GM23338 (cell line): ENCODE measurements at regions not wholly inside any gene's neighbourhood (a gene's known extent, or its start where the extent isn't known, plus 50 kb on each side); places are given as distances from the start of the nearest gene placed in this dataset.

Experiments used
- ATAC-seq: fragments of 200-7000 bp; cut with Tn5 transposase; 3 replicates; pipeline ENCODE4 v1.9.1; 2020
- DNase-seq: peaks from one replicate; pipeline ENCODE4 v3.0.0-alpha.2; 2015; ENCODE audit warnings: low spot score
- H2AFZ ChIP-seq: fragments of 200-600 bp; sonication (generic); 2 replicates; pipeline ENCODE4 v1.8.0; 2016; ENCODE audit warnings: antibody characterized with exemption, mild to moderate bottlenecking, moderate library complexity
- H3F3A ChIP-seq: fragments of 200-600 bp; sonication (generic); replicated peaks from 2 replicates; pipeline ENCODE4 v1.8.0; 2017; ENCODE audit warnings: antibody characterized with exemption, mixed run types, low read depth
- H3K27ac ChIP-seq: fragments of 200-600 bp; sonication (generic); 2 replicates; pipeline ENCODE4 v1.6.1; 2016; ENCODE audit warnings: low read depth
- H3K27me3 ChIP-seq: fragments of 200-600 bp; sonication (generic); 2 replicates; pipeline ENCODE4 v1.8.0; 2016; ENCODE audit warnings: mild to moderate bottlenecking, mixed run types, moderate library complexity; ENCODE audit not compliant: insufficient read depth
- H3K36me3 ChIP-seq: fragments of 200-600 bp; sonication (generic); 2 replicates; pipeline ENCODE4 v1.8.0; 2016; ENCODE audit warnings: mild to moderate bottlenecking; ENCODE audit not compliant: insufficient read depth
- H3K4me1 ChIP-seq: fragments of 200-600 bp; sonication (generic); 2 replicates; pipeline ENCODE4 v1.8.0; 2016; ENCODE audit warnings: mild to moderate bottlenecking, moderate library complexity; ENCODE audit not compliant: insufficient read depth
- H3K4me2 ChIP-seq: fragments of 200-600 bp; sonication (generic); 2 replicates; pipeline ENCODE4 v1.7.1; 2017; ENCODE audit warnings: mixed run types
- H3K4me3 ChIP-seq: fragments of 200-600 bp; sonication (generic); 2 replicates; pipeline ENCODE4 v1.6.1; 2016; ENCODE audit warnings: mixed run types
- H3K79me2 ChIP-seq: fragments of 200-600 bp; sonication (generic); replicated peaks from 2 replicates; pipeline ENCODE4 v1.8.0; 2017; ENCODE audit warnings: mild to moderate bottlenecking; ENCODE audit not compliant: insufficient read depth
- H3K9me2 ChIP-seq: fragments of 200-600 bp; sonication (generic); 2 replicates; pipeline ENCODE4 v1.8.0; 2017; ENCODE audit not compliant: insufficient read depth
- H4K20me1 ChIP-seq: fragments of 200-600 bp; sonication (generic); replicated peaks from 2 replicates; pipeline ENCODE4 v1.8.0; 2017; ENCODE audit warnings: mild to moderate bottlenecking; ENCODE audit not compliant: insufficient read depth
- H3K27ac Mint-ChIP-seq: 2 replicates; pipeline ENCODE4 v1.8.0; 2020; ENCODE audit warnings: inconsistent platforms, mild to moderate bottlenecking, moderate library complexity, mixed read lengths
- H3K27me3 Mint-ChIP-seq: 3 replicates; pipeline ENCODE4 v1.8.0; 2022; ENCODE audit warnings: low read depth, mild to moderate bottlenecking, moderate library complexity, mixed read lengths, inconsistent platforms; ENCODE audit not compliant: insufficient read depth, poor library complexity
- H3K36me3 Mint-ChIP-seq: 3 replicates; pipeline ENCODE4 v1.8.0; 2021; ENCODE audit warnings: low read depth, mild to moderate bottlenecking, inconsistent platforms, moderate library complexity, mixed read lengths
- H3K4me1 Mint-ChIP-seq: 3 replicates; pipeline ENCODE4 v1.8.0; 2020; ENCODE audit warnings: mild to moderate bottlenecking, inconsistent platforms, mixed read lengths
- H3K4me3 Mint-ChIP-seq: 3 replicates; pipeline ENCODE4 v1.8.0; 2021; ENCODE audit warnings: moderate library complexity, mild to moderate bottlenecking, inconsistent platforms, mixed read lengths
- H3K9me3 Mint-ChIP-seq: 3 replicates; pipeline ENCODE4 v1.8.0; 2020; ENCODE audit warnings: moderate library complexity, mild to moderate bottlenecking, inconsistent platforms, mixed read lengths
- CREB1 ChIP-seq: fragments of 250-450 bp; sonication (Bioruptor Pico); IDR thresholded peaks from 2 replicates; pipeline ENCODE4 v1.5.0; 2020; ENCODE audit warnings: low read depth, mild to moderate bottlenecking, moderate library complexity
- CTCF ChIP-seq, 2 experiments: fragments of 200-600 bp in 1 of 2; sonication (generic) in 1 of 2; conservative IDR thresholded peaks; 2 replicates each; pipeline versions ENCODE4 v1.5.1 to v1.6.1; 2016 to 2017; ENCODE audit warnings: antibody characterized with exemption in 2 of 2, low read depth in 2 of 2, mild to moderate bottlenecking in 2 of 2, moderate library complexity in 1 of 2
- ETS1 ChIP-seq: IDR thresholded peaks from 2 replicates; pipeline ENCODE4 v1.6.1; 2016; ENCODE audit warnings: antibody characterized with exemption
- EZH2 ChIP-seq: fragments of 200-600 bp; sonication (generic); IDR thresholded peaks from one replicate; pipeline ENCODE4 v1.8.0; 2017; ENCODE audit warnings: antibody characterized with exemption, mild to moderate bottlenecking, low read depth; ENCODE audit not compliant: unreplicated experiment
- EZH2phosphoT487 ChIP-seq: fragments of 200-600 bp; sonication (generic); IDR thresholded peaks from one replicate; pipeline ENCODE4 v1.8.1; 2018; ENCODE audit warnings: antibody characterized with exemption; ENCODE audit not compliant: unreplicated experiment
- JUNB ChIP-seq: IDR thresholded peaks from one replicate; pipeline ENCODE4 v1.6.1; 2016; ENCODE audit warnings: antibody characterized with exemption; ENCODE audit not compliant: unreplicated experiment
- NANOG ChIP-seq: IDR thresholded peaks from 2 replicates; pipeline ENCODE4 v1.6.1; 2016; ENCODE audit warnings: antibody characterized with exemption, borderline replicate concordance
- POLR2AphosphoS5 ChIP-seq: IDR thresholded peaks from 2 replicates; pipeline ENCODE4 v1.6.1; 2016; ENCODE audit warnings: antibody characterized with exemption, low read depth
- ZNF114 ChIP-seq: fragments of 250-450 bp; sonication (Bioruptor Pico); IDR thresholded peaks from 2 replicates; pipeline ENCODE4 v1.5.0; 2020; ENCODE audit warnings: mild to moderate bottlenecking, moderate library complexity
- ZNF331 ChIP-seq: fragments of 250-450 bp; sonication (Bioruptor Pico); IDR thresholded peaks from 2 replicates; pipeline ENCODE4 v1.5.0; 2020; ENCODE audit warnings: low read depth, mild to moderate bottlenecking, moderate library complexity
- ZNF462 ChIP-seq: fragments of 250-450 bp; sonication (Bioruptor Pico); IDR thresholded peaks from 2 replicates; pipeline ENCODE4 v1.5.0; 2020; ENCODE audit warnings: mild to moderate bottlenecking, moderate library complexity
- TF ChIP-seq, protein P1 (sequence below): IDR thresholded peaks from one replicate; pipeline ENCODE4 v1.6.1; 2018; ENCODE audit warnings: antibody characterized with exemption; ENCODE audit not compliant: unreplicated experiment

DNA sequence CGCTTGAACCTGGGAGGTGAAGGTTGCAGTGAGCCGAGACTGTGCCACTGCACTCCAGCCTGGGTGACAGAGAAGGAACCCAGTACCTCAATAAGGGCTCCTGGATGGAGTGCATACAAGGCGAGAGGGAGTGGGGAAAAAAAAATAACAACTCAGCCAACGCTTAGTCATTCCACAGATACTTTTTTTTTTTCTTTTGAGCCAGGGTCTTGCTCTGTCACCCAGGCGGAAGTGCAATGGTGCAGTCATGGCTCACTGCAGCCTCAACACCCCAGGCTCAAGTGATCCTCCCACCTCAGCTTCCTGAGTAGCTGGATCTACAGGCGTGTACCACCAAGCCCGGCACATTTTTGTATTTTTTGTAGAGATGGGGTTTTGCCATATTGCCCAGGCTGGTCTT, 59.5 kb upstream of the GGTA1 start:
- Mint-ChIP-seq H3K9me3 (no peaks in the 10 kb centered on the region), H3K36me3 (no peaks in the 10 kb centered on the region), H3K27me3 (peaks cover 9% of the 10 kb centered on the region), H3K4me1 (peaks cover 30% of the 10 kb centered on the region), H3K4me3 (no peak overlapping the region), H3K27ac (no peak overlapping the region)
- Histone ChIP-seq H2AFZ (no peak overlapping the region), H3K27ac (no peak overlapping the region), H3K9me2 (no peaks in the 10 kb centered on the region), H4K20me1 (no peaks in the 10 kb centered on the region), H3K27me3 (no peaks in the 10 kb centered on the region), H3K4me3 (no peak overlapping the region), H3K36me3 (no peaks in the 10 kb centered on the region), H3F3A (no peaks in the 10 kb centered on the region), H3K79me2 (no peaks in the 10 kb centered on the region), H3K4me2 (no peak overlapping the region), H3K4me1 (peaks cover 23% of the 10 kb centered on the region)
- DNase-seq, result no peak
- TF ChIP-seq JUNB (no peak), NANOG (no peak), ETS1 (no peak), POLR2AphosphoS5 (no peak), ZNF114 (CRISPR knock-in tag) (no peak), CREB1 (CRISPR knock-in tag) (no peak), EZH2 (no peak), ZNF331 (no peak), CTCF (conservative IDR thresholded peaks at IDR 0.05; ENCODE audit: low read depth in 2 of 2) (no peak), EZH2phosphoT487 (no peak), ZNF462 (CRISPR knock-in tag) (no peak)
- TF ChIP-seq, protein P1, sequence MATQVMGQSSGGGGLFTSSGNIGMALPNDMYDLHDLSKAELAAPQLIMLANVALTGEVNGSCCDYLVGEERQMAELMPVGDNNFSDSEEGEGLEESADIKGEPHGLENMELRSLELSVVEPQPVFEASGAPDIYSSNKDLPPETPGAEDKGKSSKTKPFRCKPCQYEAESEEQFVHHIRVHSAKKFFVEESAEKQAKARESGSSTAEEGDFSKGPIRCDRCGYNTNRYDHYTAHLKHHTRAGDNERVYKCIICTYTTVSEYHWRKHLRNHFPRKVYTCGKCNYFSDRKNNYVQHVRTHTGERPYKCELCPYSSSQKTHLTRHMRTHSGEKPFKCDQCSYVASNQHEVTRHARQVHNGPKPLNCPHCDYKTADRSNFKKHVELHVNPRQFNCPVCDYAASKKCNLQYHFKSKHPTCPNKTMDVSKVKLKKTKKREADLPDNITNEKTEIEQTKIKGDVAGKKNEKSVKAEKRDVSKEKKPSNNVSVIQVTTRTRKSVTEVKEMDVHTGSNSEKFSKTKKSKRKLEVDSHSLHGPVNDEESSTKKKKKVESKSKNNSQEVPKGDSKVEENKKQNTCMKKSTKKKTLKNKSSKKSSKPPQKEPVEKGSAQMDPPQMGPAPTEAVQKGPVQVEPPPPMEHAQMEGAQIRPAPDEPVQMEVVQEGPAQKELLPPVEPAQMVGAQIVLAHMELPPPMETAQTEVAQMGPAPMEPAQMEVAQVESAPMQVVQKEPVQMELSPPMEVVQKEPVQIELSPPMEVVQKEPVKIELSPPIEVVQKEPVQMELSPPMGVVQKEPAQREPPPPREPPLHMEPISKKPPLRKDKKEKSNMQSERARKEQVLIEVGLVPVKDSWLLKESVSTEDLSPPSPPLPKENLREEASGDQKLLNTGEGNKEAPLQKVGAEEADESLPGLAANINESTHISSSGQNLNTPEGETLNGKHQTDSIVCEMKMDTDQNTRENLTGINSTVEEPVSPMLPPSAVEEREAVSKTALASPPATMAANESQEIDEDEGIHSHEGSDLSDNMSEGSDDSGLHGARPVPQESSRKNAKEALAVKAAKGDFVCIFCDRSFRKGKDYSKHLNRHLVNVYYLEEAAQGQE, result no peak
- ATAC-seq, result no peak
